Osteoblast (primary cell): ENCODE measurements at regions not wholly inside any gene's neighbourhood (a gene's known extent, or its start where the extent isn't known, plus 50 kb on each side); places are given as distances from the start of the nearest gene placed in this dataset.
"Not testable (repeated sequence)": the region's sequence is repeated elsewhere in the genome, so short reads cannot be mapped to it uniquely, and the experiment has no call there.

Source experiments
- DNase-seq: peaks from one replicate; pipeline ENCODE4 v3.0.0; 2011; ENCODE audit warnings: low spot score, mixed read lengths; ENCODE audit not compliant: insufficient read length; ENCODE audit errors: missing footprints
- H2AFZ ChIP-seq: 2 replicates; pipeline ENCODE4 v1.6.0; 2011; ENCODE audit warnings: mild to moderate bottlenecking, low read length
- H3K27ac ChIP-seq: 2 replicates; pipeline ENCODE4 v1.5.1; 2011; ENCODE audit warnings: mild to moderate bottlenecking, low read depth, low read length, moderate library complexity
- H3K27me3 ChIP-seq: 2 replicates; pipeline ENCODE4 v1.6.0; 2012; ENCODE audit warnings: mild to moderate bottlenecking, control low read depth, inconsistent platforms, low read length, moderate library complexity; ENCODE audit not compliant: insufficient read depth
- H3K36me3 ChIP-seq: 2 replicates; pipeline ENCODE4 v1.5.1; 2011; ENCODE audit warnings: mild to moderate bottlenecking, low read length, control low read depth, moderate library complexity; ENCODE audit not compliant: insufficient read depth
- H3K4me1 ChIP-seq: 2 replicates; pipeline ENCODE4 v1.5.1; 2011; ENCODE audit warnings: mild to moderate bottlenecking, low read length, control low read depth, moderate library complexity; ENCODE audit not compliant: insufficient read depth
- H3K4me2 ChIP-seq: 2 replicates; pipeline ENCODE4 v1.6.0; 2011; ENCODE audit warnings: mild to moderate bottlenecking, low read length; ENCODE audit not compliant: insufficient read depth
- H3K4me3 ChIP-seq: fragments of 200-600 bp; sonication (generic); 3 replicates; pipeline ENCODE4 v1.5.1; 2012; ENCODE audit warnings: mild to moderate bottlenecking, low read length, inconsistent platforms; ENCODE audit not compliant: insufficient read depth
- H3K79me2 ChIP-seq: 2 replicates; pipeline ENCODE4 v1.6.0; 2012; ENCODE audit warnings: mild to moderate bottlenecking, low read length, control low read depth, inconsistent platforms; ENCODE audit not compliant: insufficient read depth
- H3K9me3 ChIP-seq: 2 replicates; pipeline ENCODE4 v1.5.1; 2011; ENCODE audit warnings: low read depth, low read length, control low read depth
- H4K20me1 ChIP-seq: 2 replicates; pipeline ENCODE4 v1.6.0; 2012; ENCODE audit warnings: mild to moderate bottlenecking, low read length, control low read depth; ENCODE audit not compliant: insufficient read depth
- CTCF ChIP-seq: IDR thresholded peaks from 2 replicates; pipeline ENCODE4 v1.5.1; 2011; ENCODE audit warnings: mild to moderate bottlenecking, low read depth, low read length, moderate library complexity; ENCODE audit errors: extremely low read depth

- Histone ChIP-seq H2AFZ (no peak overlapping the region), H3K4me1 (peaks cover 15% of the 10 kb centered on the region), H3K9me3 (no peaks in the 10 kb centered on the region), H3K79me2 (no peaks in the 10 kb centered on the region), H3K27ac (no peak overlapping the region), H3K36me3 (no peaks in the 10 kb centered on the region), H3K4me3 (no peak overlapping the region), H4K20me1 (no peaks in the 10 kb centered on the region), H3K27me3 (peaks cover 8% of the 10 kb centered on the region), H3K4me2 (no peak overlapping the region)
- DNase-seq: peak; percentile 86
- TF ChIP-seq CTCF: no peak
Measured at GRCh38 chr11:45390407-45390806, 104.3 kb upstream of the SYT13 start.

- Histone ChIP-seq H4K20me1 (no peaks in the 10 kb centered on the region), H3K27ac (no peak overlapping the region), H3K36me3 (no peaks in the 10 kb centered on the region), H3K27me3 (peaks cover 16% of the 10 kb centered on the region), H3K79me2 (no peaks in the 10 kb centered on the region), H3K4me1 (peaks cover 18% of the 10 kb centered on the region), H2AFZ (no peak overlapping the region), H3K4me3 (no peak overlapping the region), H3K9me3 (no peaks in the 10 kb centered on the region), H3K4me2 (peak overlapping the region; percentile 13)
- no peak for TF ChIP-seq CTCF
- DNase-seq: no peak
Measured at GRCh38 chr11:45388472-45388871, 102.3 kb upstream of the SYT13 start.

- not testable (repeated sequence) for H3K9me3 ChIP-seq
- H3K27me3 ChIP-seq: peaks cover 16% of the 10 kb centered on the region
Measured at GRCh38 chr11:45387885-45388284, 101.7 kb upstream of the SYT13 start.

GRCh38 chr11:45386972-45387371 is 100.8 kb upstream of the SYT13 start:
- Histone ChIP-seq H4K20me1 (no peaks in the 10 kb centered on the region), H3K4me2 (no peak overlapping the region), H3K27me3 (peaks cover 18% of the 10 kb centered on the region), H3K4me3 (no peak overlapping the region), H3K36me3 (no peaks in the 10 kb centered on the region), H2AFZ (no peak overlapping the region), H3K27ac (no peak overlapping the region), H3K9me3 (no peaks in the 10 kb centered on the region), H3K79me2 (no peaks in the 10 kb centered on the region), H3K4me1 (peaks cover 31% of the 10 kb centered on the region)
- no peak for DNase-seq
- no peak for TF ChIP-seq CTCF

More at GRCh38 chr11:45387885-45388284, 101.7 kb upstream of the SYT13 start:
- H3K4me1 ChIP-seq: peaks cover 23% of the 10 kb centered on the region
- H2AFZ ChIP-seq, H4K20me1 ChIP-seq, H3K36me3 ChIP-seq, H3K4me2 ChIP-seq, H3K4me3 ChIP-seq, H3K27ac ChIP-seq, H3K79me2 ChIP-seq, DNase-seq: not testable (repeated sequence)

GRCh38 chr11:45385844-45386243 is 99.7 kb upstream of the SYT13 start:
- peaks cover 32% of the 10 kb centered on the region for H3K4me1 ChIP-seq
- H3K4me3 ChIP-seq: no peak overlapping the region
- no peak overlapping the region for H2AFZ ChIP-seq
- peaks cover 26% of the 10 kb centered on the region for H3K27me3 ChIP-seq
- H3K36me3 ChIP-seq: no peaks in the 10 kb centered on the region
- no peaks in the 10 kb centered on the region for H3K9me3 ChIP-seq
- no peaks in the 10 kb centered on the region for H4K20me1 ChIP-seq
- no peak overlapping the region for H3K4me2 ChIP-seq
- DNase-seq: peak; percentile 6
- no peak for TF ChIP-seq CTCF
- no peaks in the 10 kb centered on the region for H3K79me2 ChIP-seq
- H3K27ac ChIP-seq: no peak overlapping the region
